ENCODE measurements at regions not wholly inside any gene's neighbourhood (a gene's known extent, or its start where the extent isn't known, plus 50 kb on each side); places are given as distances from the start of the nearest gene placed in this dataset.

GRCh38 chr5:27389696-27390095 lies 351.3 kb upstream of the CDH9 start:
- H3K9me3 Mint-ChIP-seq: peaks cover 0 to 2% of the 10 kb centered on the region in 2 donors
- ATAC-seq (replicated peaks): no peak
- H3K4me1 Mint-ChIP-seq: no peaks in the 10 kb centered on the region
- H3K27ac Mint-ChIP-seq: no peak overlapping the region
- no peak overlapping the region for H3K4me3 Mint-ChIP-seq
- no peaks in the 10 kb centered on the region for H3K27me3 Mint-ChIP-seq
- no peak for DNase-seq
- H3K36me3 Mint-ChIP-seq: no peaks in the 10 kb centered on the region

- H3K4me1 Mint-ChIP-seq: no peaks in the 10 kb centered on the region
- peaks cover 0 to 2% of the 10 kb centered on the region in 2 donors for H3K9me3 Mint-ChIP-seq
- no peaks in the 10 kb centered on the region for H3K27me3 Mint-ChIP-seq
- ATAC-seq (replicated peaks): no peak
- no peak overlapping the region for H3K27ac Mint-ChIP-seq
- no peak for DNase-seq
- no peak overlapping the region for H3K4me3 Mint-ChIP-seq
- no peaks in the 10 kb centered on the region for H3K36me3 Mint-ChIP-seq
Observed at GRCh38 chr5:27388755-27389154, 350.4 kb upstream of the CDH9 start.

- peaks cover 0 to 2% of the 10 kb centered on the region in 2 donors for H3K9me3 Mint-ChIP-seq
- ATAC-seq (replicated peaks): no peak
- DNase-seq: no peak
- no peak overlapping the region for H3K4me3 Mint-ChIP-seq
- H3K36me3 Mint-ChIP-seq: no peaks in the 10 kb centered on the region
- no peaks in the 10 kb centered on the region for H3K27me3 Mint-ChIP-seq
- H3K4me1 Mint-ChIP-seq: no peaks in the 10 kb centered on the region
- H3K27ac Mint-ChIP-seq: no peak overlapping the region
Observed at GRCh38 chr5:27387535-27388073, 349.2 kb upstream of the CDH9 start.

- Mint-ChIP-seq H3K9me3 (no peaks in the 10 kb centered on the region), H3K36me3 (no peaks in the 10 kb centered on the region), H3K27ac (no peak overlapping the region), H3K4me1 (no peaks in the 10 kb centered on the region), H3K4me3 (no peak overlapping the region), H3K27me3 (no peaks in the 10 kb centered on the region)
- DNase-seq (no peak), ATAC-seq (replicated peaks) (no peak)
Observed at GRCh38 chr5:27381686-27382085, 343.3 kb upstream of the CDH9 start.

GRCh38 chr5:27377626-27378025 lies 339.2 kb upstream of the CDH9 start:
- no peak overlapping the region for H3K4me3 Mint-ChIP-seq
- no peaks in the 10 kb centered on the region for H3K27me3 Mint-ChIP-seq
- no peaks in the 10 kb centered on the region for H3K4me1 Mint-ChIP-seq
- no peaks in the 10 kb centered on the region for H3K36me3 Mint-ChIP-seq
- no peaks in the 10 kb centered on the region for H3K9me3 Mint-ChIP-seq
- H3K27ac Mint-ChIP-seq: no peak overlapping the region
- no peak for ATAC-seq (replicated peaks)
- DNase-seq: no peak

- no peaks in the 10 kb centered on the region for H3K27me3 Mint-ChIP-seq
- ATAC-seq (replicated peaks) (no peak), DNase-seq (no peak)
Observed at GRCh38 chr5:27353970-27354369, 315.6 kb upstream of the CDH9 start.

GRCh38 chr5:27353540-27353939 lies 315.2 kb upstream of the CDH9 start:
- no peak for DNase-seq
- Mint-ChIP-seq H3K27ac (no peak overlapping the region), H3K36me3 (no peaks in the 10 kb centered on the region), H3K4me1 (no peaks in the 10 kb centered on the region), H3K27me3 (no peaks in the 10 kb centered on the region), H3K9me3 (peaks cover under 1 to 1% of the 10 kb centered on the region in 2 donors), H3K4me3 (no peak overlapping the region)
- ATAC-seq (replicated peaks): no peak

More at GRCh38 chr5:27353970-27354369, 315.6 kb upstream of the CDH9 start:
- peaks cover 0 to 1% of the 10 kb centered on the region in 2 donors for H3K9me3 Mint-ChIP-seq
- H3K4me1 Mint-ChIP-seq: no peaks in the 10 kb centered on the region
- H3K4me3 Mint-ChIP-seq: no peak overlapping the region
- no peak overlapping the region for H3K27ac Mint-ChIP-seq
- no peaks in the 10 kb centered on the region for H3K36me3 Mint-ChIP-seq

GRCh38 chr5:27341342-27341741 lies 303.0 kb upstream of the CDH9 start:
- no peak for ATAC-seq (replicated peaks)
- Mint-ChIP-seq H3K36me3 (no peaks in the 10 kb centered on the region), H3K27ac (no peak overlapping the region), H3K27me3 (no peaks in the 10 kb centered on the region), H3K9me3 (peaks cover 3 to 5% of the 10 kb centered on the region in 2 donors), H3K4me3 (no peak overlapping the region), H3K4me1 (no peaks in the 10 kb centered on the region)
- DNase-seq: no peak

GRCh38 chr5:27336817-27337216 lies 298.4 kb upstream of the CDH9 start:
- ATAC-seq (replicated peaks) (no peak), DNase-seq (no peak)
- H3K27me3 Mint-ChIP-seq: no peaks in the 10 kb centered on the region
- H3K9me3 Mint-ChIP-seq: peaks cover 3 to 5% of the 10 kb centered on the region in 2 donors
- no peak overlapping the region for H3K4me3 Mint-ChIP-seq
- H3K4me1 Mint-ChIP-seq: no peaks in the 10 kb centered on the region
- H3K27ac Mint-ChIP-seq: no peak overlapping the region
- H3K36me3 Mint-ChIP-seq: no peaks in the 10 kb centered on the region

GRCh38 chr5:27328480-27328879 lies 290.1 kb upstream of the CDH9 start:
- Mint-ChIP-seq H3K4me1 (no peaks in the 10 kb centered on the region), H3K4me3 (no peak overlapping the region), H3K27me3 (no peaks in the 10 kb centered on the region), H3K27ac (no peak overlapping the region), H3K9me3 (peaks cover 0 to 4% of the 10 kb centered on the region in 2 donors), H3K36me3 (no peaks in the 10 kb centered on the region)
- DNase-seq: no peak
- no peak for ATAC-seq (replicated peaks)

- Mint-ChIP-seq H3K27ac (no peak overlapping the region), H3K9me3 (peaks cover 0 to 4% of the 10 kb centered on the region in 2 donors)
Observed at GRCh38 chr5:27325513-27325912, 287.1 kb upstream of the CDH9 start.

GRCh38 chr5:27318701-27319100 lies 280.3 kb upstream of the CDH9 start:
- DNase-seq (no peak), ATAC-seq (replicated peaks) (no peak)
- no peaks in the 10 kb centered on the region for H3K36me3 Mint-ChIP-seq
- no peaks in the 10 kb centered on the region for H3K27me3 Mint-ChIP-seq
- H3K9me3 Mint-ChIP-seq: no peaks in the 10 kb centered on the region
- no peak overlapping the region for H3K27ac Mint-ChIP-seq
- H3K4me1 Mint-ChIP-seq: no peaks in the 10 kb centered on the region
- no peak overlapping the region for H3K4me3 Mint-ChIP-seq

More at GRCh38 chr5:27325513-27325912, 287.1 kb upstream of the CDH9 start:
- Mint-ChIP-seq H3K27me3 (no peaks in the 10 kb centered on the region), H3K4me3 (no peak overlapping the region), H3K4me1 (no peaks in the 10 kb centered on the region), H3K36me3 (no peaks in the 10 kb centered on the region)
- ATAC-seq (replicated peaks): no peak
- DNase-seq: no peak

GRCh38 chr5:27316271-27316650 lies 277.9 kb upstream of the CDH9 start:
- DNase-seq: no peak
- H3K36me3 Mint-ChIP-seq: no peaks in the 10 kb centered on the region
- no peak overlapping the region for H3K4me3 Mint-ChIP-seq
- no peaks in the 10 kb centered on the region for H3K9me3 Mint-ChIP-seq
- no peak overlapping the region for H3K27ac Mint-ChIP-seq
- no peak for ATAC-seq (replicated peaks)
- H3K27me3 Mint-ChIP-seq: no peaks in the 10 kb centered on the region
- no peaks in the 10 kb centered on the region for H3K4me1 Mint-ChIP-seq

GRCh38 chr5:27315363-27316270 lies 277.2 kb upstream of the CDH9 start:
- Mint-ChIP-seq H3K36me3 (no peaks in the 10 kb centered on the region), H3K4me1 (no peaks in the 10 kb centered on the region), H3K4me3 (no peak overlapping the region), H3K9me3 (no peaks in the 10 kb centered on the region), H3K27me3 (no peaks in the 10 kb centered on the region), H3K27ac (no peak overlapping the region)
- ATAC-seq (replicated peaks) (no peak), DNase-seq (no peak)

- Mint-ChIP-seq H3K27ac (no peak overlapping the region), H3K4me3 (no peak overlapping the region), H3K9me3 (no peaks in the 10 kb centered on the region), H3K36me3 (no peaks in the 10 kb centered on the region), H3K27me3 (no peaks in the 10 kb centered on the region), H3K4me1 (no peaks in the 10 kb centered on the region)
- ATAC-seq (replicated peaks) (no peak), DNase-seq (no peak)
Observed at GRCh38 chr5:27313549-27313948, 275.2 kb upstream of the CDH9 start.
